Heart right ventricle (tissue), 16 donors: ENCODE measurements at regions not wholly inside any gene's neighbourhood (a gene's known extent, or its start where the extent isn't known, plus 50 kb on each side); places are given as distances from the start of the nearest gene placed in this dataset.

Source experiments
- ATAC-seq, 8 donors: fragments of 200-7000 bp; cut with Tn5 transposase; one replicate each; pipeline ENCODE4 v1.9.1; 2020; ENCODE audit warnings: mild to moderate bottlenecking in 8 of 8, moderate library complexity in 8 of 8, moderate number of reproducible peaks in 1 of 8
- DNase-seq, 2 donors: peaks; one replicate each; pipeline ENCODE4 v3.0.0-alpha.2; 2020
- H3K27ac ChIP-seq, 10 donors: fragments of 200-600 bp; sonication (generic) in 2 of 10; one replicate each; pipeline versions ENCODE4 v1.5.0 to v1.8.0; 2020 to 2022; ENCODE audit warnings: mild to moderate bottlenecking in 3 of 10
- H3K27me3 ChIP-seq, 7 donors: fragments of 200-600 bp; one replicate each; pipeline ENCODE4 v1.8.0; 2021 to 2022; ENCODE audit warnings: mild to moderate bottlenecking in 2 of 7
- H3K36me3 ChIP-seq, 9 donors: fragments of 200-600 bp; sonication (generic) in 1 of 9; one replicate each; pipeline versions ENCODE4 v1.5.0 to v1.8.0; 2020 to 2022; ENCODE audit warnings: mild to moderate bottlenecking in 2 of 9
- H3K4me1 ChIP-seq, 9 donors: fragments of 200-600 bp; sonication (generic) in 1 of 9; one replicate each; pipeline versions ENCODE4 v1.5.0 to v1.8.0; 2020 to 2022; ENCODE audit warnings: mild to moderate bottlenecking in 4 of 9
- H3K4me3 ChIP-seq, 10 donors: fragments of 200-600 bp; sonication (generic) in 2 of 10; one replicate each; pipeline versions ENCODE4 v1.5.0 to v1.8.0; 2020 to 2022; ENCODE audit warnings: mild to moderate bottlenecking in 7 of 10, moderate library complexity in 2 of 10
- H3K9me3 ChIP-seq, 11 donors: fragments of 200-600 bp in 10 of 11; sonication (generic) in 2 of 11; one replicate each; pipeline versions ENCODE4 v1.5.0 to v1.8.0; 2013 to 2022; ENCODE audit warnings: mild to moderate bottlenecking in 2 of 11, control low read depth in 1 of 11, moderate library complexity in 1 of 11
- CTCF ChIP-seq, 9 donors: fragments of 200-600 bp; sonication (generic) in 2 of 9; IDR thresholded peaks; one replicate each; pipeline versions ENCODE4 v1.5.0 to v1.8.0; 2021 to 2022; ENCODE audit warnings: antibody characterized with exemption in 9 of 9, mild to moderate bottlenecking in 5 of 9, moderate library complexity in 1 of 9
- WGBS, 2 donors: extraction: QIAGEN DNeasy Blood & Tissue Kit; methylation state at CpG; one replicate each; pipeline ENCODE4 v1.1.7; 2013; ENCODE audit warnings: inconsistent platforms in 1 of 2; 5-methylcytosine and 5-hydroxymethylcytosine counted together
- intact Hi-C, 10 donors: fragments of 100-400 bp; cut with DNase I; formaldehyde crosslinking; loops; one replicate each; pipeline versions ENCODE4 v1.11.1 to v1.14.2; 2022
- donor health status: Arrhythmogenic right ventricular cardiomyopathy.
- donor health status: ischemic (EF 13 %, LVEDD 7.1; RV severe dilation, severe dysfunction).
- donor health status: healthy with polysubstance abuse.
- donor health status: DM: no; HTN: yes; CAD: no.
- donor health status: DM: no; HTN: no; CAD: no.
- donor health status: ischemic (EF 25% LVEDD 6.9; RV normal size, moderate dysfunction).
- donor health status: ischemic (EF 25% LVEDD 5.7; RV mildly dilated, moderate dysfunction).
- donor health status: healthy.
- donor health status: DM: yes; HTN: yes; CAD: no.
- donor health status: Ischemic cardiomyopathy.
- donor health status: ischemic (EF 35%, LVEDD 5.7; RV mildly dilated, moderate dysfunction).
- donor health status: nonischemic (EF 11% LVEDD 7.7; RV severe dilation, severe dysfunction).
- donor health status: DM: yes; HTN: yes; CAD: no.
- donor health status: PGD.
- donor health status: ischemic (EF 29% LVEDD 5.4; RV normal size, mild dysfunction).
- donor health status: nonischemic (EF 23%, LVEDD 6.1; RV moderate dilation, normal function).

GRCh38 chr2:54054271-54054670 lies 61.1 kb upstream of the ACYP2 start:
- Histone ChIP-seq H3K27me3 (no peaks in the 10 kb centered on the region), H3K9me3 (peaks cover 0 to 13% (median 0%) of the 10 kb centered on the region in 11 donors), H3K27ac (peak overlapping the region in 1 of 10 donors; percentile 69), H3K36me3 (peaks cover 0 to 37% (median 8%) of the 10 kb centered on the region in 9 donors), H3K4me3 (no peak overlapping the region), H3K4me1 (peaks cover 0 to 6% (median 0%) of the 10 kb centered on the region in 9 donors)
- no peak for ATAC-seq
- 77% methylated on average over 3 of the region's 3 CpGs for WGBS, 2 donors
- intact Hi-C loops, result no loop called here
- DNase-seq, result no peak
- TF ChIP-seq CTCF (IDR thresholded peaks at IDR 0.05), result no peak

GRCh38 chr2:54053830-54054229 lies 61.6 kb upstream of the ACYP2 start:
- Histone ChIP-seq H3K27ac (peak overlapping the region in 1 of 10 donors; percentile 69), H3K36me3 (peaks cover 0 to 37% (median 8%) of the 10 kb centered on the region in 9 donors), H3K27me3 (no peaks in the 10 kb centered on the region), H3K4me3 (no peak overlapping the region), H3K4me1 (peaks cover 0 to 6% (median 0%) of the 10 kb centered on the region in 9 donors), H3K9me3 (peaks cover 0 to 13% (median 0%) of the 10 kb centered on the region in 11 donors)
- WGBS, 2 donors, result 56 to 65% methylated on average over 2 of the region's 2 CpGs
- no peak for DNase-seq
- TF ChIP-seq CTCF (IDR thresholded peaks at IDR 0.05), result no peak
- no peak for ATAC-seq
- intact Hi-C loops, result no loop called here

GRCh38 chr2:54052825-54053718 lies 62.3 kb upstream of the ACYP2 start:
- ATAC-seq, result peak in 5 of 8 donors; percentile 10 to 64 (median 41)
- intact Hi-C loops, result no loop called here
- no peak overlapping the region for H3K4me3 ChIP-seq
- peaks cover 0 to 7% (median 0%) of the 10 kb centered on the region in 11 donors for H3K9me3 ChIP-seq
- H3K36me3 ChIP-seq, result peaks cover 0 to 37% (median 8%) of the 10 kb centered on the region in 9 donors
- no peak for DNase-seq
- H3K27me3 ChIP-seq, result no peaks in the 10 kb centered on the region
- peak overlapping the region in 1 of 10 donors; percentile 69 for H3K27ac ChIP-seq
- peaks cover 0 to 9% (median 0%) of the 10 kb centered on the region in 9 donors for H3K4me1 ChIP-seq
- peak in 1 of 9 donors; percentile 7 for TF ChIP-seq CTCF (IDR thresholded peaks at IDR 0.05)
- 95 to 96% methylated on average over 4 of the region's 4 CpGs for WGBS, 2 donors

- Histone ChIP-seq H3K9me3 (peaks cover 0 to 8% (median 0%) of the 10 kb centered on the region in 11 donors), H3K36me3 (peaks cover 0 to 38% (median 8%) of the 10 kb centered on the region in 9 donors), H3K27ac (no peak overlapping the region), H3K27me3 (no peaks in the 10 kb centered on the region), H3K4me1 (peaks cover 0 to 9% (median 0%) of the 10 kb centered on the region in 9 donors), H3K4me3 (no peak overlapping the region)
- no peak for TF ChIP-seq CTCF (IDR thresholded peaks at IDR 0.05)
- ATAC-seq (no peak), DNase-seq (no peak)
- 72 to 99% methylated on average over 2 of the region's 2 CpGs for WGBS, 2 donors
- intact Hi-C loops, result no loop called here
Observed at GRCh38 chr2:54050445-54050844, 65.0 kb upstream of the ACYP2 start.
